Liver (tissue), 7 donors: ENCODE measurements at regions not wholly inside any gene's neighbourhood (a gene's known extent, or its start where the extent isn't known, plus 50 kb on each side); places are given as distances from the start of the nearest gene placed in this dataset.

Experiments
- DNase-seq: peaks from one replicate; pipeline ENCODE4 v3.0.0-alpha.2; 2017; ENCODE audit warnings: low spot score
- H3K27ac ChIP-seq, 2 donors: one replicate each; pipeline ENCODE4 v1.7.0; 2013; ENCODE audit warnings: inconsistent platforms in 2 of 2, low read length in 2 of 2, control low read depth in 1 of 2, low read depth in 1 of 2, mild to moderate bottlenecking in 1 of 2
- H3K27me3 ChIP-seq, 4 donors: one replicate each; pipeline versions ENCODE4 v1.6.1 to v1.7.0; 2013; ENCODE audit warnings: low read length in 3 of 4, inconsistent platforms in 1 of 4, mild to moderate bottlenecking in 1 of 4, moderate library complexity in 1 of 4; ENCODE audit not compliant: control insufficient read depth in 4 of 4, insufficient read depth in 4 of 4
- H3K36me3 ChIP-seq, 4 donors: one replicate each; pipeline versions ENCODE4 v1.6.1 to v1.7.0; 2013; ENCODE audit warnings: low read length in 3 of 4, mild to moderate bottlenecking in 3 of 4, low read depth in 1 of 4, moderate library complexity in 1 of 4; ENCODE audit not compliant: control insufficient read depth in 4 of 4, insufficient read depth in 3 of 4
- H3K4me1 ChIP-seq, 4 donors: one replicate each; pipeline versions ENCODE4 v1.6.1 to v1.7.0; 2013; ENCODE audit warnings: low read length in 3 of 4, mild to moderate bottlenecking in 3 of 4, moderate library complexity in 1 of 4; ENCODE audit not compliant: control insufficient read depth in 4 of 4, insufficient read depth in 4 of 4
- H3K4me3 ChIP-seq, 3 donors: one replicate each; pipeline versions ENCODE4 v1.6.1 to v1.7.0; 2013; ENCODE audit warnings: low read length in 3 of 3, control low read depth in 1 of 3, low read depth in 1 of 3, mild to moderate bottlenecking in 1 of 3
- H3K9ac ChIP-seq, 2 donors: one replicate each; pipeline ENCODE4 v1.7.0; 2013; ENCODE audit warnings: low read length in 2 of 2, mild to moderate bottlenecking in 2 of 2, moderate library complexity in 2 of 2, control low read depth in 1 of 2, low read depth in 1 of 2
- H3K9me3 ChIP-seq, 4 donors: one replicate each; pipeline versions ENCODE4 v1.6.1 to v1.7.0; 2013; ENCODE audit warnings: low read length in 3 of 4; ENCODE audit not compliant: control insufficient read depth in 4 of 4
- EGR1 ChIP-seq, 2 donors: IDR thresholded peaks; 2 replicates each; pipeline ENCODE4 v1.6.1; 2016 to 2018; ENCODE audit warnings: antibody characterized with exemption in 2 of 2, low read depth in 2 of 2
- FOXA1 ChIP-seq: IDR thresholded peaks from 2 replicates; pipeline ENCODE4 v1.6.1; 2016; ENCODE audit warnings: antibody characterized with exemption
- FOXA2 ChIP-seq: IDR thresholded peaks from 2 replicates; pipeline ENCODE4 v1.6.1; 2016; ENCODE audit warnings: antibody characterized with exemption
- GABPA ChIP-seq, 2 donors: IDR thresholded peaks in 1 of 2; conservative IDR thresholded peaks in 1 of 2; 2 replicates each; pipeline ENCODE4 v1.6.1; 2016; ENCODE audit warnings: antibody characterized with exemption in 2 of 2, mild to moderate bottlenecking in 1 of 2, moderate library complexity in 1 of 2
- HNF4A ChIP-seq, 2 donors: conservative IDR thresholded peaks; 2 replicates each; pipeline ENCODE4 v1.6.1; 2016; ENCODE audit warnings: antibody characterized with exemption in 2 of 2, mild to moderate bottlenecking in 2 of 2
- JUND ChIP-seq, 2 donors: IDR thresholded peaks; 2 replicates each; pipeline ENCODE4 v1.6.1; 2016; ENCODE audit warnings: antibody characterized with exemption in 2 of 2
- NR2F2 ChIP-seq: IDR thresholded peaks from 2 replicates; pipeline ENCODE4 v1.6.1; 2016; ENCODE audit warnings: antibody characterized with exemption
- RXRA ChIP-seq, 2 donors: IDR thresholded peaks; 2 replicates each; pipeline ENCODE4 v1.6.1; 2017 to 2018; ENCODE audit warnings: antibody characterized with exemption in 2 of 2, mild to moderate bottlenecking in 1 of 2
- SP1 ChIP-seq: IDR thresholded peaks from 2 replicates; pipeline ENCODE4 v1.6.1; 2018; ENCODE audit warnings: antibody characterized with exemption, mild to moderate bottlenecking
- TAF1 ChIP-seq: conservative IDR thresholded peaks from 2 replicates; pipeline ENCODE4 v1.6.1; 2016; ENCODE audit warnings: antibody characterized with exemption, mild to moderate bottlenecking
- YY1 ChIP-seq: IDR thresholded peaks from 2 replicates; pipeline ENCODE4 v1.6.1; 2016; ENCODE audit warnings: antibody characterized with exemption, mild to moderate bottlenecking
- WGBS: extraction: QIAGEN DNeasy Blood & Tissue Kit; methylation state at CpG from one replicate; pipeline ENCODE4 v1.1.7; 2013; 5-methylcytosine and 5-hydroxymethylcytosine counted together
- TF ChIP-seq, protein P1 (sequence below): IDR thresholded peaks from 2 replicates; pipeline ENCODE4 v1.6.1; 2016; ENCODE audit warnings: antibody characterized with exemption
- TF ChIP-seq, protein P2 (sequence below): IDR thresholded peaks from 2 replicates; pipeline ENCODE4 v1.6.1; 2016; ENCODE audit warnings: antibody characterized with exemption
- TF ChIP-seq, protein P3 (sequence below): IDR thresholded peaks from 2 replicates; pipeline ENCODE4 v1.6.1; 2016; ENCODE audit warnings: antibody characterized with exemption
- TF ChIP-seq, protein P4 (sequence below): IDR thresholded peaks from 2 replicates; pipeline ENCODE4 v1.6.1; 2016; ENCODE audit warnings: antibody characterized with exemption, mild to moderate bottlenecking
- donor health status: healthy.
- donor health status: healthy.
- donor health status: healthy.
- donor health status: healthy.

DNA sequence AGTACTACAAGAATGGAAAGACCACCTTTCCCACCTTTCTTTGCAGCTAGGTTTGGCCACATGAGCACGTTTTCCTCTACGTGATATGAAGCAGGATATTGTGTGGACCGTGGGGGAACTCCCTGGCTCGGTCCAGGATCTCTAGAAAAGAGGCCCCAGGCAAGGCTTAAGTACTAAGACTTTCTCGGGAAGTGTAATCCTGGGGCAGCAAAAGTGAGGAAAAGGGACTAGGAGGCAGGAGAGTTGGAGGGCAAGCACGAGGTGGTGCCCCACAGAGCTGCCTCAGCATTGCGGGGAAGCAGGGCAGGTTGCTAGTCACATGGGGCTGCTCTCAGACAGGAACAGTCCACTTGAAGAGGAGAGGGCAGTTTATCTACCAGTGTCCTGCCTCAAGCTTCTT is 235.1 kb downstream of the GADD45G start:
- Histone ChIP-seq H3K9ac (no peak overlapping the region), H3K27me3 (no peaks in the 10 kb centered on the region), H3K36me3 (no peaks in the 10 kb centered on the region), H3K9me3 (no peaks in the 10 kb centered on the region), H3K27ac (no peak overlapping the region), H3K4me1 (peaks cover 5 to 22% (median 9%) of the 10 kb centered on the region in 4 donors), H3K4me3 (no peak overlapping the region)
- no peak for DNase-seq
- no peak for TF ChIP-seq EGR1 (IDR thresholded peaks at IDR 0.05; ENCODE audit: low read depth in 2 of 2)
- no peak for TF ChIP-seq JUND (IDR thresholded peaks at IDR 0.05)
- no peak for TF ChIP-seq NR2F2
- no peak for TF ChIP-seq GABPA (IDR thresholded peaks at IDR 0.05 in 1 of 2, conservative IDR thresholded peaks at IDR 0.05 in 1 of 2)
- no peak for TF ChIP-seq TAF1
- TF ChIP-seq, protein P1, sequence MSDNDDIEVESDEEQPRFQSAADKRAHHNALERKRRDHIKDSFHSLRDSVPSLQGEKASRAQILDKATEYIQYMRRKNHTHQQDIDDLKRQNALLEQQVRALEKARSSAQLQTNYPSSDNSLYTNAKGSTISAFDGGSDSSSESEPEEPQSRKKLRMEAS, result no peak
- TF ChIP-seq FOXA2, result no peak
- 78% methylated on average over 7 of the region's 7 CpGs for WGBS

DNA sequence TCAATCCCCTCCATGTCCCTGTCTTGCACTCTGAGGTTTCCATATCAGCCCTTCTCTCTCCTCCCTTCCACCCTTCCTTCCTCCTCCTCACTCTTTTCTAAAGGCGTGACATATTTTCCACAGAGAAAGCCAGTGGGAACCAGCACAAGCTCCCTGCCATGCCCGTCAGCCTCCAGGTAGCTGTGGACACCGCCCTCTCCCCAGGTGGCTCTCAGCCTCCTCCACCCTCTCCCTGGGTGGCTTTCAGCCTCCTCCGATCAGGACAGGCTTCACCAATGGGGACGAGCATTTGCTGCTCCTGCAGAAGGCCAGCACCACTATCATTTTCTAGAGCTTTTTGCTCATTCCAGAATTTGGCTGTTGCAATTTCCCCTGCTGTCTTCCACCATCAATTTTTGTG is 236.6 kb downstream of the GADD45G start:
- Histone ChIP-seq H3K4me3 (no peak overlapping the region), H3K27me3 (no peaks in the 10 kb centered on the region), H3K36me3 (no peaks in the 10 kb centered on the region), H3K9ac (no peak overlapping the region), H3K27ac (no peak overlapping the region), H3K4me1 (peaks cover 5 to 22% (median 9%) of the 10 kb centered on the region in 4 donors), H3K9me3 (no peaks in the 10 kb centered on the region)
- TF ChIP-seq NR2F2 (no peak), TAF1 (no peak), RXRA (IDR thresholded peaks at IDR 0.05) (no peak), SP1 (no peak), FOXA1 (no peak), GABPA (IDR thresholded peaks at IDR 0.05 in 1 of 2, conservative IDR thresholded peaks at IDR 0.05 in 1 of 2) (no peak), YY1 (no peak), JUND (IDR thresholded peaks at IDR 0.05) (no peak), EGR1 (IDR thresholded peaks at IDR 0.05; ENCODE audit: low read depth in 2 of 2) (no peak), HNF4A (conservative IDR thresholded peaks at IDR 0.05) (no peak)
- TF ChIP-seq, protein P2, sequence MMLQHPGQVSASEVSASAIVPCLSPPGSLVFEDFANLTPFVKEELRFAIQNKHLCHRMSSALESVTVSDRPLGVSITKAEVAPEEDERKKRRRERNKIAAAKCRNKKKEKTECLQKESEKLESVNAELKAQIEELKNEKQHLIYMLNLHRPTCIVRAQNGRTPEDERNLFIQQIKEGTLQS, result no peak
- TF ChIP-seq, protein P1, result no peak
- TF ChIP-seq, protein P3, sequence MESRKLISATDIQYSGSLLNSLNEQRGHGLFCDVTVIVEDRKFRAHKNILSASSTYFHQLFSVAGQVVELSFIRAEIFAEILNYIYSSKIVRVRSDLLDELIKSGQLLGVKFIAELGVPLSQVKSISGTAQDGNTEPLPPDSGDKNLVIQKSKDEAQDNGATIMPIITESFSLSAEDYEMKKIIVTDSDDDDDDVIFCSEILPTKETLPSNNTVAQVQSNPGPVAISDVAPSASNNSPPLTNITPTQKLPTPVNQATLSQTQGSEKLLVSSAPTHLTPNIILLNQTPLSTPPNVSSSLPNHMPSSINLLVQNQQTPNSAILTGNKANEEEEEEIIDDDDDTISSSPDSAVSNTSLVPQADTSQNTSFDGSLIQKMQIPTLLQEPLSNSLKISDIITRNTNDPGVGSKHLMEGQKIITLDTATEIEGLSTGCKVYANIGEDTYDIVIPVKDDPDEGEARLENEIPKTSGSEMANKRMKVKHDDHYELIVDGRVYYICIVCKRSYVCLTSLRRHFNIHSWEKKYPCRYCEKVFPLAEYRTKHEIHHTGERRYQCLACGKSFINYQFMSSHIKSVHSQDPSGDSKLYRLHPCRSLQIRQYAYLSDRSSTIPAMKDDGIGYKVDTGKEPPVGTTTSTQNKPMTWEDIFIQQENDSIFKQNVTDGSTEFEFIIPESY, result no peak
- TF ChIP-seq, protein P4, sequence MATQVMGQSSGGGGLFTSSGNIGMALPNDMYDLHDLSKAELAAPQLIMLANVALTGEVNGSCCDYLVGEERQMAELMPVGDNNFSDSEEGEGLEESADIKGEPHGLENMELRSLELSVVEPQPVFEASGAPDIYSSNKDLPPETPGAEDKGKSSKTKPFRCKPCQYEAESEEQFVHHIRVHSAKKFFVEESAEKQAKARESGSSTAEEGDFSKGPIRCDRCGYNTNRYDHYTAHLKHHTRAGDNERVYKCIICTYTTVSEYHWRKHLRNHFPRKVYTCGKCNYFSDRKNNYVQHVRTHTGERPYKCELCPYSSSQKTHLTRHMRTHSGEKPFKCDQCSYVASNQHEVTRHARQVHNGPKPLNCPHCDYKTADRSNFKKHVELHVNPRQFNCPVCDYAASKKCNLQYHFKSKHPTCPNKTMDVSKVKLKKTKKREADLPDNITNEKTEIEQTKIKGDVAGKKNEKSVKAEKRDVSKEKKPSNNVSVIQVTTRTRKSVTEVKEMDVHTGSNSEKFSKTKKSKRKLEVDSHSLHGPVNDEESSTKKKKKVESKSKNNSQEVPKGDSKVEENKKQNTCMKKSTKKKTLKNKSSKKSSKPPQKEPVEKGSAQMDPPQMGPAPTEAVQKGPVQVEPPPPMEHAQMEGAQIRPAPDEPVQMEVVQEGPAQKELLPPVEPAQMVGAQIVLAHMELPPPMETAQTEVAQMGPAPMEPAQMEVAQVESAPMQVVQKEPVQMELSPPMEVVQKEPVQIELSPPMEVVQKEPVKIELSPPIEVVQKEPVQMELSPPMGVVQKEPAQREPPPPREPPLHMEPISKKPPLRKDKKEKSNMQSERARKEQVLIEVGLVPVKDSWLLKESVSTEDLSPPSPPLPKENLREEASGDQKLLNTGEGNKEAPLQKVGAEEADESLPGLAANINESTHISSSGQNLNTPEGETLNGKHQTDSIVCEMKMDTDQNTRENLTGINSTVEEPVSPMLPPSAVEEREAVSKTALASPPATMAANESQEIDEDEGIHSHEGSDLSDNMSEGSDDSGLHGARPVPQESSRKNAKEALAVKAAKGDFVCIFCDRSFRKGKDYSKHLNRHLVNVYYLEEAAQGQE, result no peak
- no peak for DNase-seq
- 98% methylated on average over 5 of the region's 5 CpGs for WGBS
